NCI-H1092 treated with DMSO at 0.1 percent for 48 hours (cell line): ENCODE measurements at regions not wholly inside any gene's neighbourhood (a gene's known extent, or its start where the extent isn't known, plus 50 kb on each side); places are given as distances from the start of the nearest gene placed in this dataset.
A peak's percentile ranks its signal among the peaks of the same experiment; 100 is the strongest.

ENCODE experiments used
- DNase-seq: peaks from one replicate; lab custom pipeline; 2025; lab: John Stamatoyannopoulos, UW

GRCh38 chr2:121860033-121860757 is 104.7 kb downstream of the TSN start:
- no peak for DNase-seq

DNA sequence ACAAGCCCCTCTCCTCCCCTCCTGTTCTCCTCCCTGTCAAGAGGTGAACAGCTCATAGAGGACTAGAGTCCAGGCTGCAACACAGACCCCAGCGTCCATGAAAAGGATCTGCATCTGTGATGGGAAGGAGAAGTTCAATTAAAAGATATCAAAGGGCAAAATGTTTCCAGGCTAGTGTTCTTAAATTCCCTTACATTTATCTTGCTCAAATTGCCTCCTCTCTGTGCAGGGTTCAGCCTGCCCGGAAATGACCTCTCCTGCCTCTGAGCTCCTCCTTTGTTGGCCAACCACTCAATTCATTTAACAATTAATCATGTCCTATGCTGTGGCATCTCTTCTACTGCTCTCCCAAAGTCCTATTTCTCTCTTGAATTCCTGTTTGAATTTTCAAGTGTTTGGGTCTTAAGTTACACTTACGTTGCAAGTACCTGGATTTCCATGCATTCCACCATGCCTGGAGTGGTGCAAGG is 105.3 kb downstream of the TSN start:
- DNase-seq = no peak

DNA sequence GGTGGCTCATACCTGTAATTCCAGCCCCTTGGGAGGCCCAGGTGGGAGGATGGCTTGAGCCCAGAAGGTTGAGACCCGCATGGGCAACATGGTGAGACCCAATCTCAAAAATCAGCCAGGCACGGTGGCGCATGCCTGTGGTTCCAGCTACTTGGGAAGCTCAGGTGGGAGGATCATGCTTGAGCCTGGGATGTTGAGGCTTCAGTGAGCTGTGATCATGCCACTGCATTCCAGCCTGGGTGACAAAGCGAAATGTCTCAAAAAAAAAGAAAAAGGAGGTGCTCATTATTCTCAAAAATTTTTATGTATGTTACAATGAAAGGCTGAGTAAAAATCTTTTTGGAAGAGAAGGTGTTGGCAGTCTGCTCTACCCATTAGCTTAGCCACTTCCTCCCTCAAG is 106.8 kb downstream of the TSN start:
- DNase-seq = no peak

- DNase-seq = no peak
Observed at GRCh38 chr2:121865914-121866313, 110.5 kb downstream of the TSN start.

DNA sequence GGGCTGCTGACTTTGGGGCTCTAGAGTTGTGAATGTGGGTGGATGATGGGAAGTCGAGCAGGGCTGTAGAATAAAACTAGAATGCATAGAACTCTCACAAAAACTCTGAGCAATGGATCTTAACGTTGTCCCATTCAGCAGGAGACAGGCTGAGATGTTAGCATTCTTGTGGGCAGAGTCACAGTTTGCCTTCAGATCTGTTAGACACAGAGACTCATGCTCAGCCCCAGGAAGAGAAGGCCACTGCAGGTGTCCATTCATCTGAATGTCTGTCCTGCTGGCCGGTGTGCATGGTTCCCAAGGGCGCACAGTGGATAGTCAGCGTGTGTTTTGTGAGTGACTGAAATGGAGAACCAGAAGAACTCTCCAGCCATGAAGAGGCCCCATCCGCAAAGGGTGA is 111.3 kb downstream of the TSN start:
- DNase-seq = no peak

DNA sequence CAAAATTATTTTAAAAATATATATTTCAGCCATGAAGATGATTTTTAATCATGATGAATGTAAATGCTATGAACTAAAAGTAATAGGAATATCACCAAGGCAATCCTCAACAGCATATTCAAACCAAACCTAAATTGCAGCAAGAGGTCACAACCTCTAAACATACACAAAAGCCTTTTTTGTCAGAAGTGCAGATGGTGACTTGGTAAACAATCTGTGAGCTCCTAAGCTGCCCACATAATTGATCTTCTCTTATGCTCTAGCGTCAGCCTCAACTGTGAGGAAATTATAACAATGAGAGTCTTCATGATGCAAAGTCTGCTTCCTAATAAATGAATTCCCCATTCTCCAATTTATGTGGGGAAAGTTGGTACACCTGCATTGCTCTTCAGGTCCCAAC is 113.2 kb downstream of the TSN start:
- DNase-seq = peak; percentile 22

DNA sequence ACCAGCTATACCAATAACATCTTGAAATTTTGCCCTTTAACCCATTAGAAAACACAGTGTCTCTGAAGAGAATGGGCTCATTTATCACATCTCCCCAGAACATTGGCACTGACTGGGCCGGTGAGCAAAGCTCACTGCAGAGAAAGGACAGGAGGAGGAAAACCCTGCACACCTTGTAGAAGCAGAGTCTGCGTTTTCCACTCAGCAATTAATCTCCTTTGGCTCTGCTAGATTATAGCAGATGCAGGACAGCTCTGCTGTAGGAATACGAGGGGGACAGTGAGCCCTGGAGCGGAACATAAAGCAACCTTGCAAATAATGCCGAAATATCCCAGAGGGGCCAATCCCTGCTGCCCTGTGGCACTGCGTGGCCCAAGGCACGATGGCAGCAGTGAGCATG is 113.9 kb downstream of the TSN start:
- no peak for DNase-seq

DNA sequence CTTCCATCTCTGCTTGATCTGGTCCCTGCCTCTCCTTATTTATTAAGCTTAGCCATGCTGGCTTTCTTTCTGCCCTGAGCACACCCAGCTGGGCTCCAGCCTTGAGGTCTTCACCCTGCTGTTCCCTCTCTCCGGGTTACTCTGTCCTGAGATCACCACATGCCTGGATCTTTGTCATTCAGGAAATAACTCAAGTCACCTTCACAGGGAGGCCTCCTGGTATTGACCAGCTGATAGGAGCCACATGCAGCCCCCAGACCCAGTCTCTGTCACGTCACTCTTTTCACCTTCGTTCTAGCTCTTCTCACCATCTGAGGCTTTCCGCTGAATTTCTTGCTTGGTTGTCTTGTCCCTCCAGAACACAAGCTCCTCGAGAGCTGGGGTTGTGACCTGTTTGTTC is 114.4 kb downstream of the TSN start:
- no peak for DNase-seq

DNA sequence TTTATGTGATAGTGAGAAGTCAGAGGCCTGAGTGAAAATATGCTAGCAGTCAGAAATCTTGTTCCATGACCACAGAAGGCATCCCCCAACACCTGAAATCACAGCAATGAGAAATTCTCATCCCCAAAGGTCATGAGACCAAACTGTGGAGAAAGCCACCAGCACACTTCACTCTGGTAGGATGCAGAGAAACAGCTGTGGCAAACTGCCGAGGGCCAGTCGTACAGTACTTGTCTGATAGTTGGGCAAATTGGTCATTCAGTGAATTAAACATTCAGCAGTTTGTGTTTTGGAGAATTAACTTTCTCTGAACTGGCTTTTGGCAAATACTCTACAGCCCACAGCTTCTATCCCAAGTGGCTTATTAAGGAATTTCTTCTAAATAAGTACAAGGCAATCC is 117.2 kb downstream of the TSN start:
- no peak for DNase-seq

- DNase-seq = no peak
Observed at GRCh38 chr2:121873864-121874263, 118.4 kb downstream of the TSN start.

GRCh38 chr2:121875585-121876185 is 120.2 kb downstream of the TSN start:
- DNase-seq = no peak

GRCh38 chr2:121877366-121877765 is 121.9 kb downstream of the TSN start:
- DNase-seq = no peak

- no peak for DNase-seq
Observed at GRCh38 chr2:121880283-121880682, 124.8 kb downstream of the TSN start.

GRCh38 chr2:121881038-121881437 is 125.6 kb downstream of the TSN start:
- no peak for DNase-seq

DNA sequence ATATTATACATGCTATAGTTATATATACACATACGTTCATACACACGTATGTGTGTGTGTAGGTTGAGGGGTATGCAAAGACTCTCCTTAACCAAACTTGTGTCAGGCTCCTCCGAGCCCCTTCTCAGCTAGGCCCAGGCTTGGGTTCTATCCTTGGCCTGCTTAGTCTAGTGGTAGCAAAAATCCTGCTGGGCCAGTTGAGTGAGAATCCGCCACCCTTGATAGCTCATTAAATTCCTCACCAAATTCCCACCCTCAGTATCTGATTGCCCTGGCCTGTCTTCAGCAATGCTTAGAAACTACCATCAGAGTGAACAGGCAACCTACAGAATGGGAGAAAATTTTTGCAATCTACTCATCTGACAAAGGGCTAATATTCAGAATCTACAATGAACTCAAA is 126.5 kb downstream of the TSN start:
- no peak for DNase-seq

DNA sequence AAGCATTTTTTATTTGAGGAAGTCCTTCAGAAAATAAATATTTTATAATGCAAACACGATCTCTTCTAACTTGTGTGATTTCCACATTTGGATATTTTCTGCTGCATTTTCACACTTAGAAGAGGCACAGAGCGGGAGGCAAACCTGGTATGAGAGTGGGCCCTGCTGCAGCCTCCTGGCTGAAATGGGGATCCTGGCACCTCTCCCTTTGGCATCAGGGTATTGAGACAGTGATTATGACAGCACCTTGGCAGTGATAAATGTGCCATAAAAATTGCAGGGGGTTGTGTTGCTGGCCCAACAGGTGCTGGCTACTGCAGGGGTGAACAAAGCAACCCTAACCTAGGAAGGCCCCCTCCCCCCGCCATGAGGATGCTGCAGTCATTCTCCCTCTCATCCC is 128.6 kb downstream of the TSN start:
- DNase-seq = no peak

- no peak for DNase-seq
Observed at GRCh38 chr2:121884511-121884921, 129.1 kb downstream of the TSN start.

DNA sequence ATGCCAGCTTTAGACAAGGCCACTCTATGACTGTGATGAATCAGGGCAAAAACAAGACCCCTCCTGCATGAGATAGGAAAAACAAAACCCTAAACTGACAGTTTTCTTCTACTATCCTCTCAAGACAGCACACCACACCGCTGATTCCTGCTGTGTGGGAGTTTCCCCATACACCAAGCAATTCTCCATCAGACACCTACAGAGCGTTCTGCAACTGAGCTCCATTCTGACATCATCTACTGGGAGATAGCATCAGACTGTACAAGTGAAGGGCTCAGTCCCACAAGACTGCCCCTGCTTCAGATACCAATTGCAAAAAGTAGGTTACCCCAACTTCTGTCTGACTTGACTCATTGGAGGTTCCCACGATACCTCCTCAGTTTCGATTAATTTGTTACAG is 130.6 kb downstream of the TSN start:
- DNase-seq = no peak

GRCh38 chr2:121887513-121888188 is 132.2 kb downstream of the TSN start:
- no peak for DNase-seq

DNA sequence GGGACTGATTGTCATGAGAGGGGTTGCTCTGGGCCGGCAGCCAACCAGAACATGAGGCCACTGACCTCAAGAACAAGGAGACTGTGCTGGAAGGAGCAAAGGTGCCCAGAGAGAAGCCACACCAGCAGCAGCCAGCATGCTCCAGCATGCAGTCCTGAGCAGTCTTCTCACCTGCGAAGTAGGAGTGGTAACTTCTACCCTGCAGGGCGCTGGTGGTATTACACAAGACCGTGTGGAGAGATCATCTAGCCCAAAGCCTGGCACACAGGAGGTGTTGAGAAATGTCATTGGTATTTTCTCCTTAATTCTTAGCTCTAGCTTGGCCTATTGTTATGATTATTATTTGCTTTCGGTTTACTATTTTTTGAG is 132.7 kb downstream of the TSN start:
- DNase-seq = no peak

- DNase-seq = no peak
Observed at GRCh38 chr2:121890041-121890440, 134.6 kb downstream of the TSN start.

DNA sequence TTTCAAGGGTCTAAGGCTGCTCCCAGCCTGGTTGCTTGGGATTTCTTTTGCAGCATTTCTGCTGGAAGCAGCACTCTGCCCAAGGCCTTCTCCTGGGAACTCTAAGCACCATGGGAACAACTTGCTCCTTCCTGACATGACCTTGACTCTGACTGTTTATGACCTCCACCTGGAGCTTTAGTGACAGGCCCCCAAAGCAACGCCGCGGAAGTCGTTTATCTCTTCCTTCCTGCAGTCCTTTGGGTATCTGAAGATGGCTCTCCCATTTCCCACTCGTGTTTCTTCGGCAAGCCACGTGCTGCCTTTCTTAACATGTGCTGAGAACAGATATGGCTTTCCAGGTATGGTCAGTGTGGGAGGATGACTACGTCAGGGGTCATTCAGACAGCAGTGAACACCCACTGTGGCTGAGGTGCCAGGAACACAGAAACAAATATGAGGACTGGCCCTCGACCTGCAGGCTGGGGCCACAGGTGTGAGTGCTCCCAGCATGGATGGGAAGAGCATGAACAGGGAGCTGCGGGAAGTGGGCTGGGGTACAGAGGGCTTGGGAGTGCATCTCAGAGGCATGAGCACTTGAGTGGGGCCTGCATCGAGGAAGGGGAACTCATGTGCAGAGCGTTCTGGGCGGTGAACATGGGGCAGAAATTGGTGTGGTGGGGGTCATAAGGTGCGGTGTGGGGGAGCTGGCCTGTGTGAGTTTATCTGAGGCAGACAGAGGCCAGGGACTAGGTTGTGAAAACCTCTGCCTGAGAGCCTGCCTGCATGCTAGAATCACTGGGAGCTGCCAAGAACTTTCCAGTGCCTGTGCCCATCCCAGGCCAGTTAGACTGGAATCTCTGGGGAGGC is 140.5 kb downstream of the TSN start:
- DNase-seq = no peak
